Ovary (tissue), 7 donors: ENCODE measurements at regions not wholly inside any gene's neighbourhood (a gene's known extent, or its start where the extent isn't known, plus 50 kb on each side); places are given as distances from the start of the nearest gene placed in this dataset.

ENCODE experiments used
- DNase-seq, 5 donors: peaks; one replicate each; pipeline ENCODE4 v3.0.0-alpha.2; 2019 to 2020
- H3K27ac ChIP-seq, 2 donors: fragments of 200-600 bp; one replicate each; pipeline versions ENCODE4 v1.5.1 to v1.8.0; 2019 to 2022
- H3K27me3 ChIP-seq: fragments of 200-600 bp; one replicate; pipeline ENCODE4 v1.8.0; 2022
- H3K36me3 ChIP-seq: fragments of 200-600 bp; sonication (generic); one replicate; pipeline ENCODE4 v1.5.1; 2019
- H3K4me1 ChIP-seq: one replicate; pipeline ENCODE4 v1.8.1; 2013; ENCODE audit warnings: mild to moderate bottlenecking, moderate library complexity; ENCODE audit not compliant: insufficient read depth
- H3K4me3 ChIP-seq: fragments of 200-600 bp; sonication (generic); one replicate; pipeline ENCODE4 v1.5.1; 2017
- H3K9me3 ChIP-seq, 2 donors: fragments of 200-600 bp in 1 of 2; sonication (generic) in 1 of 2; one replicate each; pipeline versions ENCODE4 v1.5.1 to v1.8.1; 2013 to 2019; ENCODE audit warnings: mild to moderate bottlenecking in 1 of 2, moderate library complexity in 1 of 2
- EP300 ChIP-seq: sonication (generic); formaldehyde crosslinking; IDR thresholded peaks from one replicate; pipeline ENCODE4 v1.6.1; 2017; ENCODE audit warnings: antibody characterized with exemption
- POLR2A ChIP-seq: fragments of 450-650 bp; IDR thresholded peaks from one replicate; pipeline ENCODE4 v1.6.1; 2017; ENCODE audit warnings: antibody characterized with exemption, mild to moderate bottlenecking, moderate library complexity
- WGBS, 3 donors: extraction: QIAGEN DNeasy Blood & Tissue Kit in 1 of 3; methylation state at CpG; one replicate each; pipeline versions ENCODE4 v1.1.5 to v1.1.7; 2013 to 2017; 5-methylcytosine and 5-hydroxymethylcytosine counted together
- intact Hi-C, 4 donors: fragments of 100-400 bp; cut with DNase I; formaldehyde crosslinking; loops; one replicate each; pipeline versions ENCODE4 v1.11.0 to v1.15.1; 2022 to 2023
- TF ChIP-seq, protein P1 (sequence below), 3 donors: fragments of 450-650 bp in 2 of 3; fragments of 200-600 bp in 1 of 3; IDR thresholded peaks; one replicate each; pipeline versions ENCODE4 v1.5.1 to v1.8.0; 2016 to 2022; ENCODE audit warnings: antibody characterized with exemption in 3 of 3, mild to moderate bottlenecking in 1 of 3
- donor health status: DM: no; HTN: no; CAD: no; lungs with moderate emphysema.
- donor health status: DM: no; HTN: no; CAD: no.
- donor health status: Bipolar disorder and iron deficiency.
- donor health status: DM: no; HTN: no; CAD: no.
- donor health status: DM: yes; HTN: yes; CAD: no.

DNA sequence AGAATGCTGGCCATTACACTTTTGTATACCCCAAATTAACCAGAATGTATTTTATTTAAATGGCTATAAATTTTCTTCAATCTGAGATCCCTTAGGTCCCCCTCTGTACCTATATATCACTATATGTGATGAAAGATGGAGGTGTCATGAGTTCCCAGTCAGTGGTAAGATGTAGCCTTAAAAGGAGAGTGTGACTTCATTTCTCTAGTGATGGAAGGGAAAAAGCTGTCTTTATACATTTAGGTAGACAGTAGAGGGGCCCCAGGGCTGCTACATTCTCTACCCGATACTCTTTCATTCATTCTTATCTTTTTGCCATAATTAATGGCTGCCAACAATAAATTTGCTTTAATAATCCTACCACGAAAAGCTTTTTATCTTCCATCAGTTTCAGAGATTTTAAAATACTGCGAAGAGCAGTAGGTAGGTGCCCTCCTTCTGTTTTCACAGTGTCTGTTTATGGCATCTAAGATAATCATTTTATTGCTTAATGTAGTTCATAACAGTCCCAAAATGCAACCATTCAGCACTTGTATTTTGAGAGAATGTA, 301.3 kb downstream of the ZNF608 start:
- Histone ChIP-seq H3K4me1 (no peaks in the 10 kb centered on the region), H3K27me3 (no peaks in the 10 kb centered on the region), H3K4me3 (no peak overlapping the region), H3K36me3 (no peaks in the 10 kb centered on the region), H3K9me3 (no peaks in the 10 kb centered on the region), H3K27ac (no peak overlapping the region)
- WGBS, 3 donors = 92 to 96% (median 95%) methylated on average over 3 of the region's 3 CpGs
- intact Hi-C loops = no loop called here
- no peak for DNase-seq
- TF ChIP-seq POLR2A = no peak
- no peak for TF ChIP-seq EP300
- TF ChIP-seq, protein P1, sequence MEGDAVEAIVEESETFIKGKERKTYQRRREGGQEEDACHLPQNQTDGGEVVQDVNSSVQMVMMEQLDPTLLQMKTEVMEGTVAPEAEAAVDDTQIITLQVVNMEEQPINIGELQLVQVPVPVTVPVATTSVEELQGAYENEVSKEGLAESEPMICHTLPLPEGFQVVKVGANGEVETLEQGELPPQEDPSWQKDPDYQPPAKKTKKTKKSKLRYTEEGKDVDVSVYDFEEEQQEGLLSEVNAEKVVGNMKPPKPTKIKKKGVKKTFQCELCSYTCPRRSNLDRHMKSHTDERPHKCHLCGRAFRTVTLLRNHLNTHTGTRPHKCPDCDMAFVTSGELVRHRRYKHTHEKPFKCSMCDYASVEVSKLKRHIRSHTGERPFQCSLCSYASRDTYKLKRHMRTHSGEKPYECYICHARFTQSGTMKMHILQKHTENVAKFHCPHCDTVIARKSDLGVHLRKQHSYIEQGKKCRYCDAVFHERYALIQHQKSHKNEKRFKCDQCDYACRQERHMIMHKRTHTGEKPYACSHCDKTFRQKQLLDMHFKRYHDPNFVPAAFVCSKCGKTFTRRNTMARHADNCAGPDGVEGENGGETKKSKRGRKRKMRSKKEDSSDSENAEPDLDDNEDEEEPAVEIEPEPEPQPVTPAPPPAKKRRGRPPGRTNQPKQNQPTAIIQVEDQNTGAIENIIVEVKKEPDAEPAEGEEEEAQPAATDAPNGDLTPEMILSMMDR (IDR thresholded peaks at IDR 0.05) = no peak

DNA sequence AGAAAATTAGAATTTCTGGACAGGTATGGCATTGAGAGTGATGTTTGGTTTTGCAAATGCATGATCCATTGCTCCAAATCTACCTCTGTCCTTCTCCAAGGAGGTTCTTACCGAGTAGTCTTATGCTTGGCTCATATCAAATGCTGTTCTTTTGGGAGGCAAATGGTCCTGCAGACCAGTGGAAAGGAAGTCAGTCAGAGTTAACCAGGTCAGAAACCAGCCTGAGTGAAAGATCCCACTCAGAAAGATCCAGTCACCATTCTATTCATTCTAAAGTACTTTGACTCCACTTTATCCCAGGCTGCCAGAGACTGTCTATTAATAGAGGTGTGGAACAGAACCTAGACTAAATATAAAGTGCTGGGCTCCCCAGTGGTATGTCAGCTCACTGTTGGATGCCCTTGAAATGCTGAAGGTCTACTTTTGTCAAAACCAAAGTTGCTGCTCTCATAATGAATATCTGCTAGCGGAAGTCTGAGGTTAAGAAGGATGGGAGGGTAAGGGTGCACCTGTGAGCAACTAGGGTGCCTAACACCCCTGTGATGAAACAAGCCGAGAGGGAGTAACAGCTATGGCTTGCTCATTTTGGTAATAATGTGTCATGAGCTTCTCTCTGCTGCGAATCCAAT, 302.2 kb downstream of the ZNF608 start:
- H3K27ac ChIP-seq = no peak overlapping the region
- H3K4me3 ChIP-seq = no peak overlapping the region
- no peaks in the 10 kb centered on the region for H3K9me3 ChIP-seq
- TF ChIP-seq POLR2A (no peak), EP300 (no peak)
- TF ChIP-seq, protein P1 (IDR thresholded peaks at IDR 0.05) = no peak
- 89 to 96% (median 93%) methylated on average over 4 of the region's 4 CpGs for WGBS, 3 donors
- H3K4me1 ChIP-seq = no peaks in the 10 kb centered on the region
- no peaks in the 10 kb centered on the region for H3K36me3 ChIP-seq
- no peak for DNase-seq
- H3K27me3 ChIP-seq = no peaks in the 10 kb centered on the region
- intact Hi-C loops = no loop called here

DNA sequence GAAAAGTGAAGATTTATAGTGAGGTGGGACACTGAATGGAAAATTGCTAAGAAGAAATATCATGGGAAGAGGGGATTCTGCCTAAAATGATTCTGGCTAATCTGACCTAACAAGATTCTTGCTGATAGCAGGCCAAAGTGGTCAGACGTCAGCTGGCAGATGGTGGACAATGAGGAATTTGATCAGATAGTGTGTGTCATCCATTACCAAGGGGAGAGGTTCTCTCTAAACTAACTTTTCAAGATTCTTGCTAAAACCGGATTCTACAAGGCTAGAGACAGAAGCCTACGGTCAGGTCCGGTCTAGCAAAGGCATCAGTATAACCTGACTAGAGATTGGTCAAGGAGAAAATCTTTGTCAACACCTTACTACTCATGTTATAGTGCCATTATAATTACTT, 306.0 kb downstream of the ZNF608 start:
- Histone ChIP-seq H3K27ac (no peak overlapping the region), H3K9me3 (no peaks in the 10 kb centered on the region), H3K4me1 (no peaks in the 10 kb centered on the region), H3K4me3 (no peak overlapping the region), H3K36me3 (no peaks in the 10 kb centered on the region), H3K27me3 (no peaks in the 10 kb centered on the region)
- WGBS, 3 donors = 90 to 93% (median 92%) methylated on average over 4 of the region's 4 CpGs
- no peak for DNase-seq
- TF ChIP-seq, protein P1 (IDR thresholded peaks at IDR 0.05) = no peak
- no peak for TF ChIP-seq EP300
- TF ChIP-seq POLR2A = no peak
- intact Hi-C loops = no loop called here

GRCh38 chr5:124439609-124440008, 306.8 kb downstream of the ZNF608 start:
- no peak for TF ChIP-seq EP300
- TF ChIP-seq POLR2A = no peak
- TF ChIP-seq, protein P1 (IDR thresholded peaks at IDR 0.05) = no peak
- intact Hi-C loops = no loop called here
- 92 to 98% (median 95%) methylated on average over 3 of the region's 3 CpGs for WGBS, 3 donors
- Histone ChIP-seq H3K36me3 (no peaks in the 10 kb centered on the region), H3K4me1 (no peaks in the 10 kb centered on the region), H3K4me3 (no peak overlapping the region), H3K27ac (no peak overlapping the region), H3K9me3 (no peaks in the 10 kb centered on the region), H3K27me3 (no peaks in the 10 kb centered on the region)
- DNase-seq = no peak
